Gastrocnemius medialis (tissue), 4 donors: ENCODE measurements at regions not wholly inside any gene's neighbourhood (a gene's known extent, or its start where the extent isn't known, plus 50 kb on each side); places are given as distances from the start of the nearest gene placed in this dataset.

Source experiments
- CTCF ChIP-seq, 5 experiments: fragments of 450-650 bp in 3 of 5; fragments of 200-600 bp in 2 of 5; sonication (generic) in 2 of 5; IDR thresholded peaks in 4 of 5; conservative IDR thresholded peaks in 1 of 5; 1 replicate in 4 of 5; 2 replicates in 1 of 5; pipeline ENCODE4 v1.5.1; 2016 to 2019; ENCODE audit warnings: antibody characterized with exemption in 5 of 5, mild to moderate bottlenecking in 3 of 5, moderate library complexity in 3 of 5
- POLR2A ChIP-seq, 2 donors: fragments of 450-650 bp; IDR thresholded peaks; one replicate each; pipeline ENCODE4 v1.6.1; 2017; ENCODE audit warnings: antibody characterized with exemption in 2 of 2, mild to moderate bottlenecking in 2 of 2, moderate library complexity in 2 of 2

GRCh38 chr17:77489239-77489892, 348.6 kb downstream of the SEC14L1 start:
- no peak for TF ChIP-seq CTCF (IDR thresholded peaks at IDR 0.05 in 4 of 5, conservative IDR thresholded peaks at IDR 0.05 in 1 of 5)
- TF ChIP-seq POLR2A (IDR thresholded peaks at IDR 0.05) = no peak
